ENCODE measurements at regions not wholly inside any gene's neighbourhood (a gene's known extent, or its start where the extent isn't known, plus 50 kb on each side); places are given as distances from the start of the nearest gene placed in this dataset.

DNA sequence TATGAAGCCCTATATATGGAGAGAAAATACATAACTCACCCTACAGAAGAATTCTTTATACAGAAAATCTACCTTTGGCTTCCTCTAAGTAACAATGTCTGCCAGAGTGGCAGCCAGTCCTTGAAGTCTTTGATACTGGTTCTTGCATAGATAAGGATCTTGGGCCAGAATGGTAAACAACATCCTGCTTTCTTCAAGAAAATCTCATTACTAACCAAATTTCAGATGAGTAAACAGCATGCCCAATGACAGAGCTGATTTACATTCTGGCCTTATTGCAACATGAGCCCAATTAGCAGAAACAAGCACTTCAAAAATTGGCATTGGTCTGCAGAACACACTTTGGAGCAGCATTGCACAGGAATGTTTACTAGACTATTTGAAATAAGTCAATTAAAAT is 336.5 kb upstream of the ST6GAL2 start:
- no peak for DNase-seq (ENCODE audit: low spot score)

DNA sequence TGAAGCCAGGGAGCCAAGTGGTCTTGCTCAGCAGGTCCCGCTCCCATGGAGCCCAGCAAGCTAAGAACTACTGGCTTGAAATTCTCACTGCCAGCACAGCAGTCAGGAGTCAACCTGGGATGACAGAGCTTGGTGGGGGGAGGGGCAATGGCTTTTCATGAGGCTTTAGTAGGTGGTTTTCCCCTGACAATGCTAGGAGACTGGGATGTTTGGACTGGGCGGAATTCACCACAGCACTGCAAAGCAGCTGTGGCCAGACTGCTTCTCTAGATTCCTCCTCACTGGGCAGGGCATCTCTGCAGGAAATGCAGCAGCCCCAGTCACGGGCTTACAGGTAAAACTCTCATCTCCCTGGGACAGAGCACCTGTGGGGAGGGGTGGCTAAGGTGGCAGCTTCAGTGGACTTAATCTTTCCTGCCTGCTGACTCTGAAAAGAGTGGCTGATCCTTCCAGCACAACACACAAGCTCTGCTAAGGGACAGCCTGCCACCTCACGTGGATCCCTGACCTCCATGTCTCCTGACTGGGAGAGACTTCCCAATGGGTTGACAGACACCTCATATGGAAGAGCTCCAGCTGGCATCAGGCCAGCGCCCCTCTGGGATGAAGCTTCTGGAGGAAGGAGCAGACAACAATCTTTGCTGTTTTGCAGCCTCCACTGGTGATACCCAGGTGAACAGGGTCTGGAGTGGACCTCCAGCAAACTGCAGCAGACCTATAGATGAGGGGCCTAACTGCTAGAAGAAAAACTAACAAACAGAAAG is 349.7 kb upstream of the ST6GAL2 start:
- DNase-seq (ENCODE audit: low spot score) = no peak

DNA sequence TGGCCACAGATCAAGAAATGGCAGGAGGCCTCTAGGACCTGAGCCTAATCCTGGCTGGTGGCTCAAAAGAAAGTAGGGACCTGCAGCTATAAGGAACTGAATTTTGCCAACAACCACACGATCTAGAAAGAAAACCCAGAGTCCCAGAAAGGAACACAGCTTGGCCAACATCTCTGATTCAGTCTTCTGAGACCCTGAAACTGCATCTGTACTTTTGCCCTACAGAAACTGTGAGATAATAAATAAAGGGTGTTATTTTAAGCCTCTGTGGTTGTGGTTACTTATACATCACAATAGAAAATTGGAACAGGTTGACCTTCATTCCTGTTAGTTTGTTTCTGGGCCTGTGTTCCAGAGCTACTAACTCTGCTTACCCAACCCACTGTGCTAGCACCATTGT is 356.8 kb upstream of the ST6GAL2 start:
- DNase-seq (ENCODE audit: low spot score) = no peak

DNA sequence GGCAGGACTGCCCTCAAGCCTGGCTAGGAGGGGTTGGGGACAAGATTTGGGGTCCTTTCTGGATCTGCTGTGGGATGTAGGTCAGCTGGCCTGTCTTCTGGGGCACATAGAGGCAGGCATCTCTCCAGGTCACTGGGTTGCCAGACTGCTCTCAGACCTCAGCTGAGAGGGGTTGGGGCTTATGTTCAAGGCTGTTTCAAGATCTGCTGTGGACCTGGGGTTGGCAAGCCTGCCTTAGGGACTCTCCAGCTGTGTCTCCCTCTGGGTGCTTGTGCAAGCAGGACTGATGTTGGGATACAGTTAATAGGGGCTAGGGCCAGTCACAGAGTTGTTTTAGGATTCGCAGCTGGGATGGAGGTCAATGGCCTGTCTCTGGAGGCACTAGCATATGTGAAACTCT is 363.0 kb upstream of the ST6GAL2 start:
- DNase-seq (ENCODE audit: low spot score) = no peak

DNA sequence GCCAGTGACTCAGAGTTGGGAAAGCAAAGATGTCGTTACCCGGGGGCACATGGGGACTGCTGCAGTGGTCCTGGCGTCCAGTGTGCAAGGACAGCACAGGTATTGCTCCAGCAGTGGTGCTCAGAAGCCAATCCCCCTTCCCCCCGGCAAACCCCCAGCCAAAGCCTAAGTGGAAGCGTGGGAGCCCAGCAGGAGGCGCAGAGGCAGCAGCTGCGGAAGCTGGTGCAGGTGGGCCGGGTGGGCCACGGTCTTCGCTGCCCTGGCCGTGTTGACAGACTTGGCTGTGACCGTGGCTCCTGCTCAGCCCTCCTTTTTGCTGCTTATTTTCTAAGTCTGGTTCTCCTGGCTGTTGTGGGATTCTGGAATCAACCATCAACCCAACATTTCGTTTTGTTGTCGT is 369.8 kb upstream of the ST6GAL2 start:
- DNase-seq (ENCODE audit: low spot score) = no peak

DNA sequence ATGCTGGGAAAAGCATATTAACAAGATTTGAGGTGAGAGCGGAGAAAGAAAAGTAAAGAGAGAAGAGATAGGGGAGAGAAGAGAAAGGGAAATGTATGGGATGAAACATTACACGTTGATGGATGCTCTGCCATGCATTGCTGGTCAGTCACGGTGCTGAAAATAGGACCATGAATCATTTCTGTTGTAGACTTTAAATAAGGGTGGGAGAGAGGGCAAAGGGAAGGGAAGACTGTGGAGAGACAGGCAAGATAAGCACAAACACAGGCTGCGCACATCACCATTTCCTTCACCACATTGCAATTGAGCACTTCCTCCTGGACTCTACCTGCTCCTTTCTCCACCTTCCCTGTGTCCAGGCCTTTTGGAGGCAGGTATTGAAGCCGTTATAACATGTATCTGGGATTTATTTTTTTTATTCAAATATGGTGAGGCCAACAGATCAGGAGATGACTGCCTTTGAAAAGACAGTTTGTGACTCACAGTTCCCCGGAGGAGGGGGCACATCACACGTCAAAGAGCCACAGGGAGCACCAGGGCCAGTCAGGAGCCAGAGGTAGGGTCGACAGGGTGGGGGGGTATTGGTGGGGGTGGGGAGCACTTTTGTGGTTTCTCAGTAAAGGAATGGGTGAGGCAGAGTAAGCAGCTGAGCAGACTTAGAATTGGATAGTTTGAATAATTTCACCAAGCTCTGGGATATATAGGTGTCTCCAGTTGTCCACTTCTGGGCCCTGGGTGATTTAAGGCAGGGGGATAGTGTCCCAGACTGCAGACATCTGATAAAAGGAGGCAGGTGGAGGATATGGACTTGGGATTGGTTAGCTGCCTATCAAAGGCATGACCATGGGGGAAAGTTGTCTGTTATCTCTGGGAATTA is 372.8 kb upstream of the ST6GAL2 start:
- no peak for DNase-seq (ENCODE audit: low spot score)

DNA sequence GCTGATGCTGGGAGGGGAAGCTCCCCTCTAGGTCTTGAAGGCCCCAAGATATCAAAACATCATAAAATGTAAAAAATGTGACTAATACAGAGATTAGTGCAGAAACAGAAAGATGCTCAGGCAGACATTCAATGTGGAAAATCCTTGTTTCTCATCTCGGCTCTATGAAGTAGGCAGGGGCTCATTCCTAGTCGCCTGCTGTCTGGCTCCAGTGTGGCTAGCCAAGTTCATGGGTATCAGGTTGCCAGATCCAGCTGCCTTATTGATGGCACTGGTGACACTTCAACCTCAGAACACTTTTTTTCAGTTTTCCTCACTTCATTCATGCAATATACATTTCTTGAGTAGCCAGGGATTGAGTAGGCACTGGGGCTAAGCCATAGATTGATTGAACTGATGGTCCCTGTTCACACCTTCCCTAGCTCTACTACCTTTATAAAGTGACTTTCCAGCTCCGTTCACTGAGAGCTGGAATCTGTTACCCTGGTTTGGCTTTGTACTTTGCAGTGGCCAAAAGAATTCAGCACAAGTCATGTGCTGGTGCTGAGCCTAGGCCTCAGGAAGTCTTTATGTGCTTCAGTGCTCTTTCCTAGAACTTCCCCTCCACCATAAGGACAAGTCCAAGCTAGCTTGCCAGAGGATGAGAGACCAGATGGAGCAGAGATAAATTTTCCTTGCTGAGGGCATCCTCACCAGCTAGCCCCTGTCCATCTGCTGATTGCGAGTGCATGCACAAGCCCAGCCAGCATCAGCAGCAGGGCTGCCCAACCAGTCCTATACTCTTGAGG is 373.6 kb upstream of the ST6GAL2 start:
- DNase-seq (ENCODE audit: low spot score) = no peak

DNA sequence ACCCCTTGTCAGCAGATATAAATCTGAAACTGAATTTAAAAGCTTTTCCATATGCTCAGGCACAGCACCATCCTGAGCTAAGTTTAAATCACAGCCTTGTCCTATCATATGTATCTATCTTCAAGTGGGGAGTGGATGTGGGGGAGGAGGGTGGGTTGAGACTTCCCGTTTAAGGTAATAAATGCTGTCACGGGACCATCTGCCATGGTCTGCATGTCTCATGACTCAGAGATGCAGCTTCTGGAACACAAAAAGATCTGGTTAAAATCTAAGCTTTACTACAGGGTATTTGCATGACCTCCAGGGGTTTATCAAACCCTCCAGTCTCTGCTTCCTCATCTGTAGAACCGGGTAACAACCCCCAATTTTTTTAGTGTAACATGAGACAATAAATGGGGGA is 377.7 kb upstream of the ST6GAL2 start:
- DNase-seq (ENCODE audit: low spot score) = no peak

DNA sequence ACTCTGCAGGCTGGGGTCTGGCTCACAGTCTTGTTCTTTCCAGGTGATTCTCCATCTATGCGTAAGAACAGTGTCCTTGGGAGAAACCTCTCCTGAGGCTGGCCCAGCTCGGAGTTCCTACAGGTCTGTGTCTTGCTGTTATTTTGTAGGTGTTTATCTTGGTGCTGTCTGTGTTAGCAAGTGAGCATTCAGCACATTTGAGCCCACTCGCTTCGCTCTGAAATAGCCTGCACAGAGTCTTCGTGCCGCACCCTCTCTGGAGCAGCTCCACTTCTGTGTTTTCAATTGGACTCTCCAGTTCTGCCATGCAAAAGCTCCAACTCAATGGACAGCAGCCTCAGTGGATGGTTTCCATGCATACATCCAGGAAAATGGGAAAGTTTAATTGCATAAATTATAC is 378.2 kb upstream of the ST6GAL2 start:
- no peak for DNase-seq (ENCODE audit: low spot score)

DNA sequence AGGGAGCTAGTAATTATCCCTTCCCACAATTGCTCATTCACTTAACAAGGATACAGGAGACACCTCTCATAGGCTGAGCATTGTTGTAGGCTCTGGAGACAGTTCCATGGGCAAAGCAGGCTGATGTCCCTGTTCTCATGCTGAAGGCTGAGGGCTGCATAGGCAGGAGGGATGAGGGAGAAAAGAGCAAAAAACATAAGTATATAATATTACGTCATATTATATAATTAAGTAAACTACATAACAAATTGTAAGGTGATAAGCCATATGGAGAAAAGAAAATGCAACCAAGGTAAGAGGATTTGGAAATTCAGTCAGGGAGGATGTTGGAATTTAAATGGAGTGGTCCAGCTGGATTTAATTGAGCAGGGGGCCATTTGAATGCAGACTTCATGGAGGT is 380.6 kb upstream of the ST6GAL2 start:
- DNase-seq (ENCODE audit: low spot score) = no peak

DNA sequence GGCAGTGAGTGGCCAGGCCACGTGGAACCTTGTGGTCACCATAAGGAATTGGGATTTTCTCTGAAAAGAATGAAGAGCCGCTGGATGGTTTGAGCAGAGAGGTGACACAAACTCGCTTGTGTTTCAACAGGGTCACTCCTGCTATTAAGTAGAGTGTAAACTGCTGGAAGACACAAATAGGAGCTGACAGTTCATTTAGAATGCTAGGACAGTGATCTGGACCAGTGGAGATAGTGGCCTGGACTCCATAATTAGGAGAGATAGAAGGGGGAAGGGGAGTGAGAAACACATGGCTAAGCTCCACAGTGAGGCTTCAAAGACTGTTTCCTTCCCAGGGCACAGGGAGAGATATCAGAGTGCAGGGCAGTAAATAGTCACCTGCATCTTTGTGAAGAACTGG is 381.1 kb upstream of the ST6GAL2 start:
- no peak for DNase-seq (ENCODE audit: low spot score)

DNA sequence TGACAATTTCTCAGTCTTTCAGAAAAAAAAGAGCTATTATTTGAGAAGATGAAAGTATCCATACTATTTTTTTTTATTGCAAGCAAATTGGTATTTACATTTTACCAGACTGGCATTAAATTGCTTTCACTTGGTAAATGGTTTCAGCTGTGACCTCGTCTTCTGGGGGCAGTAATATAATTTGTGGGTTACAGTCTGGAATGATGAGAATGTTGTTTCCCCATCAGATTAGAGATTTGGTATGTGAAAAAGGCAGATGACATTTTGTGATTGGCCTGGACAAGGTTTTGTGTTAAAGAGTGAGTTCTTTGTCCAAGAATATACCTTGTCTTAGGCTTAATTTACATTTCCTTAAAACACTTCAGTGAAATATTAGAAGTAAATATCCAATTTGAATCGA is 390.1 kb upstream of the ST6GAL2 start:
- no peak for DNase-seq (ENCODE audit: low spot score)

DNA sequence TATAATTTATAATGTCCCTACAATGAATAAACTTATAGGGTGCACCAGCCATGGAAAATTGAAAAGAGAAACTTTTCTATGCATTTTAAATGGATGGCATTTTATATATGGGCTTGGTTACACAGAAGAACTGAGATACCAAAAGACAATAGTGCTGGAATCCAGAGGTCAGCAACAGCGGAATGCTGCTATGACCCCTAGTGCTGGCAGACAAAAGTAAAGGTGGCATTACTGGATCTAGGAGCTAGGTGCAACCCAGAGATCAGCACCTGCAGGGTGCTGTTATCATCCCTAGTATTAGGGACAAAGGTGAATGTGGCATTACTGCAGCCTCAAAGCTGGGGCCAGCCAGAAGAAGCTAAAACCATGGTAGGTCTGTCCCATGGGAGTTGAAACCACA is 392.7 kb upstream of the ST6GAL2 start:
- no peak for DNase-seq (ENCODE audit: low spot score)

DNA sequence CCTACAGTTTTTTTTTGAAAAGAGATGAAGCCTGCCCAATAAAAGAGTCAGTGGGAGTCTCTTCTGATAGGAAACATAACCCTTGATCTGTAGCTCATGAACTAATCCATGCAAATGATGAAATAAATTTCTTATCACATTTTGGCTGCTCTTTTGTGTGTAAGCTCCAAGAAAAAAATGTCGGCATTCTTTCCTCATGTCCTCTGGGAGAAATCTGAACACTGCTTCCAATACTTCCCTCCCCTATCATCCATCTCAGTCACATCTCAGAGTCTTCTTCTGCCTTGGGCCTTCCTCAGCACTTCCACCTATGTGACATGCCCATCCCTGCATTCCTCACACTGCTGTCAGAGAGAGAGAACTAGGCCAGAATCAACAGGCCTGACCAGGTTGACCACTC is 395.7 kb upstream of the ST6GAL2 start:
- no peak for DNase-seq (ENCODE audit: low spot score)

DNA sequence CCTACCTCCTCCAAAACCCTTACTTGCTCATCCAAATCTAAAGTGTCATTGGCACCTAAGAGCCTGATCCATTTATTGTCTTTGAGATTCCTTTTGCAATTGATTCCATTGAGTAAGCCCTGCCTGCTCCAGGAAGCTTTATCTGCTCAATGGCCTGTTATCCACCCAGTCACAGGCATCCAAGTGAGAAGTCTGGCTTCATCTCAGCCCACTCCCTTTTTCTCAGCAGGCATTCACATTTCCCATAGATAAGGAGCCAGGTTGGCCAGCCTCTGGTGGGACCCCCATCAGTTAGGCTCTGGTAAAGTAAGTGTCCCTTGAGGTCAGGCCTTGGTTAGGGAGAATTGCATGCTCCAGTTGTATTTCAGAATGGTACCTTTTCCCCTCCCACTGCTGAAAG is 396.2 kb upstream of the ST6GAL2 start:
- no peak for DNase-seq (ENCODE audit: low spot score)

DNA sequence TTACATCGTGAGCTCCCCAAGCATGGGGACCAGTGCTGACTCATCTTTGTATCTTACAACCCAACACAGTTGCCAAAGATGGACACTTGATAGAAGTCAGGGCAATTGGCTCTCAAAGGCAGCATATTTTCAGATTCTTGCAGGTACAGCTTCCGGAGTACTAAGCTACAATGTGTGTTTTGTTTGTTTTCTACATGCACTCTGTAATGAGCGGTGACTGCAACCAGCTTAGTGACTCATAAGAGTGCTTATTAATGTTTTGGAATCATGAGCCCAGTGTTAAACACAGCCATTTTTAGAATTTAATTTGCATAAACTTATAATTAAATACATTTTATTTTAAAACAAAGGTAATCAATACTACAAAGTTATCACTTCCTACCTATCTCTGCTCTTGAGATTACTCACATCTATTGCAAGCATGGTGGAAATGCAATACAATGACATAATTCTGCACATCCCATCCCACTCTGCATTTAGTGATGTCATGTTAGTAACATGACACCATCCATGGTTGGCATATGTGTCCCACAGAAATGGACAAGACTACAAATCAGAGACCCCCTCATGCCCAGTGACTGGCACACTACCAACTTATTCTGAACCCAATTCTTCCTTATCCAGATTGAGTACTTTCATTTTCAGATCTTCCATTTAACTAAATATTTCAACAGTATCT is 399.8 kb upstream of the ST6GAL2 start:
- no peak for DNase-seq (ENCODE audit: low spot score)

DNA sequence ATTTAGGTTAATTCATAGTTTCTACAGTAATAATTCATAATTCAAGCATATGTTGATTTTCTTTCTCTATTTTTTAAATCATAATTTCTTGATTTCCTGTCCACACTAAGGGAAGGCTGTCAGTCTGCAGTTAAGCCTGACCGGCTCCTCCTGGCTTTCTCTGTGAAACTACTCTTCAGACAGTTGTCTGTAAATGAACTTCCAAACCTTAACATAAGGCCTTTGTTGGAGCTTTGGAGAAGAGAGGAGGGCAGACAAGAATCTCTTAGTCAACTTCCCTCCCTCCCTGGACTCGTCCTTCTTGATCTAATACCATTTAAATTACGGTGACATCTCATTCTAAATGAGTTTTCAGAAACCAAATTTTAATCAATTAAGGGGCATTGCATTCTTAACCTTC is 404.1 kb upstream of the ST6GAL2 start:
- DNase-seq (ENCODE audit: low spot score) = no peak

DNA sequence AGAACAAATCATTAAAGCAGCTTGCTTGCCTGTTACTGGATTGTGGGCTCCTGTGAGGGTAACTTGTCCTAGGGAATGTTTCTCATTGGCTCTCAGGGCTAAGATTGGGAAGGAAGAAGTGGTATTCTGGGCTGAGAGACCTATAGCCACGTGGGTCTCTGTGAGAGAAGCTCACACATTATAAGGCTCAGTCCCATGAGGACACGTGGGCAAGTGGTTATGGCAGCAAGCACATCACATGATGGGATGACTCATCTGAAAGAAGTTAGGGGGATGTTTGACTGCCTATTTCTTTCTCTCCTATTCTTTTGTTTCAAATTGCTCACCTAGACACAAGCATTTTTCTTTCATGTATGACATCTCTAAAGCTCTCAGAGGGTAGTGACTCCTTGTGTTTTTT is 418.0 kb upstream of the ST6GAL2 start:
- no peak for DNase-seq (ENCODE audit: low spot score)

DNA sequence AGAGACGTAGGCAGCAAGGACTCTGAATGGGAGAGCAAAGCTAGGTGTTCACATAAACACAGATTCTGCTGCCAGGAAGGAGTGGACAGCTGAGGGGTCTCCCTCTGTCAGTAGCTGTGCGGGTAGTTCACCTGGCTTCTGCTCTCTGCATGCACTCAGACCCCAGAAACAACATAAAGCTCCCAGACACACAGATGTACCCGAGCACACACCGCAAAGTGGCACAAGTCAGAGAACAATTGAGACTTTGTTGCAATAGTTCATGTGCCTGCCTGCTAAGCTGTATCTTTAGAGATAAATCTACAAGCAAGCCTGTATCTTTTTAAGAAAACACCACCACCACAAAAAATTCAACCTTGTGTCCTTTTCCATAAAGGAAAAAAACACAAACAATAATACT is 420.0 kb upstream of the ST6GAL2 start:
- no peak for DNase-seq (ENCODE audit: low spot score)

DNA sequence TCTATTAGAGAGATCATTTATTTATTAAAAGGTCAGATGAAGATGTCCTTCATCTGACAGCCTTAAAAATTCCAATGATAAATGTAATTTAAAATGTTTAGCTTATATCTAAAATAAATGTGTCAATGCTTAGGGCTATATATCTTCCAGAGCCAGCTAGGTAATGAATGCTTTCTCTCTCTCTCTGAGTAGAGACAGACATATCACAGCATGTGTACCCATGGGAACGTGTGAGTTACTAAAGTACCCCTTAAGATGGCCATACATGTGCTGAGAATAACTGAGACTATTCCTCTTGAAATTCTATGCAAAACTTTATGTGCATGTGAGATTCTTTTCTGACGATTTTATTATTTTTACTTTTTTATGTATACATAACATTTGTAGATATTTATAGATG is 420.9 kb upstream of the ST6GAL2 start:
- no peak for DNase-seq (ENCODE audit: low spot score)

DNA sequence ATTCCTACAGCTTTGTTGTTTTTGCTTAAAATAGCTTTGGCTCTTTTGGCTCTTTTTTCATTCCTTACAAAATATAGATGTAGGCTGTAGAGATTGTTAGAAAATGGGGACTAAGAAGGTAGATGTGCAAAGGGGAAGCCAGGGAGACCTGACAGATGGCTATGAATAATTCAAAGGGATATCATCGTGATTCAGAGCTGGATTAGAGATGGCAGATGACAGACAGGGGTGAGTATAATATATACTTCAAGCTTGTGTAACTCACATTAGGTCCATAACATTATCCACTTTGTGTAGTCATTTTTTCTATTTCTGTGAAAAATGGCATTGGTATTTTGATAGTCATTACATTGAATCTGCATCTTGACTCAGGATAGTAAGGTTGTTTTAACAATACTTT is 422.9 kb upstream of the ST6GAL2 start:
- DNase-seq (ENCODE audit: low spot score) = no peak

DNA sequence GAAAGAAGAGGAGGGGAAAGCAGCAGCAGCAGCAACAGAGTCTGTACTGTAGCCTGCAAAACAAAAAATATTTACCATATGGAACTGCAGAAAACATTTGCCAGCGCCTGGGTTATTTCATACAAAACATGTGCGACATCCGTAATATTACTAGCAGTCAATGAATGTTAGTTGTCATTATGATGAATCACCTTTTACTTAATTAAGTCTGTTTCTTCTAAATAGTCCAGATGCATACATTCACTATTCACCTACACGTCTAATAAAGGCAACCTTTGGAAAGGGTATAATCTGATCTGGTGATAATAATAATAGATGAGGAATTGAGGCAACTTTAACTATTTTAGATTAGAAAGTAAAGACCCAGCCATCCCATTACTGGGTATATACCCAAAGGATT is 426.3 kb upstream of the ST6GAL2 start:
- no peak for DNase-seq (ENCODE audit: low spot score)
